ENCODE measurements at regions not wholly inside any gene's neighbourhood (a gene's known extent, or its start where the extent isn't known, plus 50 kb on each side); places are given as distances from the start of the nearest gene placed in this dataset.

GRCh38 chr2:217731805-217732204 lies 271.0 kb downstream of the TNS1 start (continued):
- TF ChIP-seq SMAD1 (IDR thresholded peaks at IDR 0.05; ENCODE audit: low read depth, partially characterized antibody) (no peak), POLR2AphosphoS5 (IDR thresholded peaks at IDR 0.05; ENCODE audit: low read length) (no peak), EZH2 (IDR thresholded peaks at IDR 0.05; ENCODE audit: borderline replicate concordance, control insufficient read depth, low read depth, low read length) (no peak), IRF4 (IDR thresholded peaks at IDR 0.05; ENCODE audit: low read depth, low read length) (no peak), ZNF24 (IDR thresholded peaks at IDR 0.05) (no peak), ZNF217 (IDR thresholded peaks at IDR 0.05) (no peak), BCL11A (IDR thresholded peaks at IDR 0.05; ENCODE audit: low read depth, low read length) (no peak), NR2F1 (conservative IDR thresholded peaks at IDR 0.05) (no peak), POLR2AphosphoS2 (IDR thresholded peaks at IDR 0.05; ENCODE audit: low read depth, low read length) (no peak), ZZZ3 (IDR thresholded peaks at IDR 0.05; ENCODE audit: control insufficient read depth, insufficient read length, low read depth) (no peak)

- H4K20me1 ChIP-seq (ENCODE audit: control insufficient read depth, insufficient read depth): no peaks in the 10 kb centered on the region
- ChIA-PET RAD21 (ENCODE audit: unreplicated experiment) (no interaction called here), SMC1A (ENCODE audit: uncharacterized antibody, unreplicated experiment) (no interaction called here), POLR2A (no interaction called here), CTCF (interaction anchor here (1.3 kb wide), 1 partner anchor 17 kb away, joined by 5 read pairs; no protein-coding TSS in a partner anchor)
- no peak for DNase-seq (ENCODE audit: low read depth, low spot score)
- no peak overlapping the region for H2AFZ ChIP-seq (ENCODE audit: control insufficient read depth, low read depth, low read length)
- no TSS peak for BruUV-seq (replicated peaks)
- no peaks in the 10 kb centered on the region for H3K79me2 ChIP-seq (ENCODE audit: control insufficient read depth, insufficient read depth, low read length)
- no peak for FAIRE-seq
- no peak overlapping the region for H3K9ac ChIP-seq (ENCODE audit: control insufficient read depth, insufficient read depth, low read length)
- H3K36me3 ChIP-seq (ENCODE audit: control insufficient read depth in 2 of 2, insufficient read depth in 2 of 2, low read length in 1 of 2): no peaks in the 10 kb centered on the region
- no peaks in the 10 kb centered on the region for H3K4me1 ChIP-seq (ENCODE audit: control insufficient read depth, insufficient read depth, low read length)
- H3K27ac ChIP-seq (ENCODE audit: control insufficient read depth, insufficient read depth): no peak overlapping the region
- no peak overlapping the region for H3K4me3 ChIP-seq
- no peak overlapping the region for H3K4me2 ChIP-seq (ENCODE audit: control insufficient read depth, insufficient read depth)
- in situ Hi-C loops (cut with MboI) (no loop called here), intact Hi-C loops (cut with micrococcal nuclease; ENCODE audit: unreplicated experiment) (no loop called here)
- H3K27me3 ChIP-seq (replicated peaks in 1 of 2; ENCODE audit: control insufficient read depth in 2 of 2, insufficient read depth in 2 of 2, low read length in 1 of 2): peaks cover 4 to 5% of the 10 kb centered on the region in 2 experiments; a peak in 3 of 4 replicates
- WGBS (ENCODE audit: insufficient coverage, insufficient replicate concordance, low lambda C conversion rate, missing lambda C conversion rate): 15% methylated on average over 5 of the region's 5 CpGs
- H3K9me3 ChIP-seq (replicated peaks; ENCODE audit: control insufficient read depth, insufficient read depth, low read length): no peaks in the 10 kb centered on the region
- no peak for ATAC-seq
- TF ChIP-seq SREBF1 (IDR thresholded peaks at IDR 0.05; ENCODE audit: low read length) (no peak), SUZ12 (IDR thresholded peaks at IDR 0.05; ENCODE audit: unreplicated experiment) (no peak), CUX1 (IDR thresholded peaks at IDR 0.05; ENCODE audit: insufficient replicate concordance, low read depth, low read length) (no peak), DPF2 (IDR thresholded peaks at IDR 0.05) (no peak), TAF1 (IDR thresholded peaks at IDR 0.05; ENCODE audit: borderline replicate concordance, low read depth, low read length) (no peak), KAT2A (conservative IDR thresholded peaks at IDR 0.05; ENCODE audit: control insufficient read depth, low read depth, low read length) (no peak), MEF2A (IDR thresholded peaks at IDR 0.05; ENCODE audit: insufficient read depth, low read depth, low read length) (no peak)
- TF ChIP-seq, protein P1, sequence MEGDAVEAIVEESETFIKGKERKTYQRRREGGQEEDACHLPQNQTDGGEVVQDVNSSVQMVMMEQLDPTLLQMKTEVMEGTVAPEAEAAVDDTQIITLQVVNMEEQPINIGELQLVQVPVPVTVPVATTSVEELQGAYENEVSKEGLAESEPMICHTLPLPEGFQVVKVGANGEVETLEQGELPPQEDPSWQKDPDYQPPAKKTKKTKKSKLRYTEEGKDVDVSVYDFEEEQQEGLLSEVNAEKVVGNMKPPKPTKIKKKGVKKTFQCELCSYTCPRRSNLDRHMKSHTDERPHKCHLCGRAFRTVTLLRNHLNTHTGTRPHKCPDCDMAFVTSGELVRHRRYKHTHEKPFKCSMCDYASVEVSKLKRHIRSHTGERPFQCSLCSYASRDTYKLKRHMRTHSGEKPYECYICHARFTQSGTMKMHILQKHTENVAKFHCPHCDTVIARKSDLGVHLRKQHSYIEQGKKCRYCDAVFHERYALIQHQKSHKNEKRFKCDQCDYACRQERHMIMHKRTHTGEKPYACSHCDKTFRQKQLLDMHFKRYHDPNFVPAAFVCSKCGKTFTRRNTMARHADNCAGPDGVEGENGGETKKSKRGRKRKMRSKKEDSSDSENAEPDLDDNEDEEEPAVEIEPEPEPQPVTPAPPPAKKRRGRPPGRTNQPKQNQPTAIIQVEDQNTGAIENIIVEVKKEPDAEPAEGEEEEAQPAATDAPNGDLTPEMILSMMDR (IDR thresholded peaks at IDR 0.05 in 2 of 3, conservative IDR thresholded peaks at IDR 0.05 in 1 of 3; ENCODE audit: control insufficient read depth in 2 of 3, extremely low read depth in 1 of 3, insufficient read depth in 1 of 3, low read depth in 3 of 3, low read length in 3 of 3): no peak
Observed at GRCh38 chr2:217729421-217730053, 273.3 kb downstream of the TNS1 start.

Measured in GM12878 (cell line).